Karpas-422 (cell line): ENCODE measurements at regions not wholly inside any gene's neighbourhood (a gene's known extent, or its start where the extent isn't known, plus 50 kb on each side); places are given as distances from the start of the nearest gene placed in this dataset.

Source experiments
- DNase-seq: peaks from one replicate; pipeline ENCODE4 v3.0.0-alpha.2; 2015
- H2AFZ ChIP-seq: fragments of 200-600 bp; sonication (generic); 2 replicates; pipeline ENCODE4 v1.6.1; 2014; ENCODE audit warnings: antibody characterized with exemption, low read length, mixed read lengths
- H3K27ac ChIP-seq: fragments of 200-600 bp; sonication (generic); 2 replicates; pipeline ENCODE4 v1.5.1; 2014; ENCODE audit warnings: mild to moderate bottlenecking, low read length, moderate library complexity
- H3K27me3 ChIP-seq: fragments of 200-600 bp; sonication (generic); 2 replicates; pipeline ENCODE4 v1.6.1; 2014; ENCODE audit warnings: low read length, mixed read lengths
- H3K36me3 ChIP-seq: fragments of 200-600 bp; sonication (generic); 2 replicates; pipeline ENCODE4 v1.6.1; 2014; ENCODE audit warnings: low read length, mixed read lengths; ENCODE audit not compliant: insufficient read depth
- H3K4me1 ChIP-seq: fragments of 200-600 bp; sonication (generic); 2 replicates; pipeline ENCODE4 v1.6.1; 2014; ENCODE audit warnings: mild to moderate bottlenecking, low read length, mixed read lengths
- H3K4me2 ChIP-seq: fragments of 200-600 bp; sonication (generic); 2 replicates; pipeline ENCODE4 v1.6.1; 2014; ENCODE audit warnings: low read length, low read depth, mild to moderate bottlenecking; ENCODE audit not compliant: poor library complexity, severe bottlenecking
- H3K4me3 ChIP-seq: fragments of 200-600 bp; sonication (generic); 2 replicates; pipeline ENCODE4 v1.5.1; 2014; ENCODE audit warnings: mild to moderate bottlenecking, antibody characterized with exemption, low read length, mixed read lengths
- H3K79me2 ChIP-seq: fragments of 200-600 bp; sonication (generic); 2 replicates; pipeline ENCODE4 v1.6.1; 2014; ENCODE audit warnings: mild to moderate bottlenecking, low read length, mixed read lengths
- H3K9ac ChIP-seq: fragments of 200-600 bp; sonication (generic); 2 replicates; pipeline ENCODE4 v1.6.0; 2014; ENCODE audit warnings: low read length
- H3K9me2 ChIP-seq: fragments of 200-600 bp; sonication (generic), shearing (Covaris generic); replicated peaks from 2 replicates; pipeline ENCODE4 v1.6.0; 2014; ENCODE audit warnings: mild to moderate bottlenecking, low read length, moderate library complexity; ENCODE audit not compliant: insufficient read depth
- H3K9me3 ChIP-seq: fragments of 300-700, 200-600 bp; sonication (generic); 2 replicates; pipeline ENCODE4 v1.6.1; 2014; ENCODE audit warnings: low read length, mixed read lengths
- H4K20me1 ChIP-seq: fragments of 200-600 bp; sonication (generic); 2 replicates; pipeline ENCODE4 v1.6.1; 2014; ENCODE audit warnings: mild to moderate bottlenecking, antibody characterized with exemption, low read length, low read depth; ENCODE audit not compliant: insufficient read depth

DNA sequence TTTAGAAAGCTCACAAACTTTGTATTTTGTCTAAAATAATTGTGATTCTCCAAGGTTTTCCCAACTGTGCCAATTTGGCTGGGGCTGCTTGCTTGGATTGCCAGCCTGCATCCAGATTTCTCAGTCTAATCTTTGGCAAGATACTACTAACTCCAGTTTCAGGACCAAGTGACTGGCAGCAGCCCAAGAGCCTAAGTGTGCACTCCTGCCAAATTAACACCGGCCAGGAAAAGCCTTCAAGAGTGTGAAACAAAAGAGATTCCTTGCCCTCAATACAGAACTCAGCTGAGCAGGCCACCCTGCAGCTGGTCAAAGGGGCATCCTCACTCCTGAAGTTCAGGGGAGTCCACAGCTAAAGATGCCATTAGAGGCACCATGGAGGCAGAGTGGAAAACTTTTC, 589.0 kb upstream of the ACVR2A start:
- Histone ChIP-seq H3K9me2 (no peaks in the 10 kb centered on the region), H3K27me3 (no peaks in the 10 kb centered on the region), H3K79me2 (no peaks in the 10 kb centered on the region), H3K36me3 (no peaks in the 10 kb centered on the region), H3K9me3 (no peaks in the 10 kb centered on the region), H3K4me1 (no peaks in the 10 kb centered on the region), H3K4me3 (no peak overlapping the region), H3K4me2 (no peak overlapping the region), H4K20me1 (no peaks in the 10 kb centered on the region), H2AFZ (no peak overlapping the region), H3K27ac (no peak overlapping the region), H3K9ac (no peak overlapping the region)
- DNase-seq, result no peak

DNA sequence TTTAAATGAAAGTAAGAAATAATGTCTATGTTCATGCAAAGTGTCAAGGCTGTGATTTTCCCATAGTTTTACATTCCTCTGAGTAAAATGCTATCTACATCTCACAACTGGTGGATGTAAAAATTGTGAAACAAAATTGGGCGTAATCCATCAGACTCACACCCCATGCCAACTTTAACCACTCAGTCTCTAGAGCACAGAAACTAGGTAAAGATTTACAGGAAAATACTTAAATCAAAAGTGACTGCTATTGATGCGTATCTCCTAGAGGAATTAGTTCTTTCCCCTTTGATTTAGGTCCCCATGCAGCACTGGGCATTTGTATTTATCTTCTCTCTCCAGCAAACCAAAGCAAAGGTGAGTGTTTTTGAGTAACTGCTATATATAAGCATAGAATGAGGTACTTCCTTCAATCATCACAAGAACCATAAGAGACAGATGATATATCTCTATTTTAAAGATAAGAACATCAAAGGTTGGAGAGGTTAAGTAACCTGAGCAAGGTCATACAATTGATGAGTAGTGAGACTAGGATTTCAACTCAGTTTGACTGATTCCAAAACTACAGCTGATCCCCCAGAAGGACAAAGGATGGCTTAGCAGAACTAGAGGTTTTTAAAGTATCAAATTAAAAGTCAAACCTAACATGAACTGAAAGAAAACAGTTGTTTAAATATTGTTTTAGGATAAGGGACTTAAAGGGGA, 594.0 kb upstream of the ACVR2A start:
- no peaks in the 10 kb centered on the region for H3K27me3 ChIP-seq
- no peak for DNase-seq
- H3K9me2 ChIP-seq, result no peaks in the 10 kb centered on the region
- no peak overlapping the region for H3K4me2 ChIP-seq
- H3K27ac ChIP-seq, result no peak overlapping the region
- H2AFZ ChIP-seq, result no peak overlapping the region
- no peaks in the 10 kb centered on the region for H3K36me3 ChIP-seq
- no peaks in the 10 kb centered on the region for H3K79me2 ChIP-seq
- H3K4me1 ChIP-seq, result no peaks in the 10 kb centered on the region
- H4K20me1 ChIP-seq, result no peaks in the 10 kb centered on the region
- no peak overlapping the region for H3K4me3 ChIP-seq
- H3K9me3 ChIP-seq, result no peaks in the 10 kb centered on the region
- no peak overlapping the region for H3K9ac ChIP-seq

DNA sequence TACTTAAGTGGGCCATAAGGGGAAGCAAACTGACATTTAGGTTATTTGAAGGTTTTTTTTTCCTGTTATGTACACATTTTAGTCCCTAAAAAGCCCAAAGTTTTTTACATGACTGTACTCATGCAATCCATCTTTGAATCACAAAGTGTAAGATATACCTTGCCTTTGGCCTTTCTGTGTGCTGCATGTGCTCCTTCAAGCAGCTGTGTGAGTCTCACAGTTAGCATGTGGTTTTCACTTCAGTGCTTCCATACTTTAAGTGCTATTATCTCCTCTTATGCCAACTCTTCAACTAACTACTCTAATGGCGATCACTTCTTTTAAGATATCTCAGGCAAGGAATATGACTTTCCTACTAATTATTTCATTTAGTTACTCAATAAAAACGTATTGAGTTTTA, 597.1 kb upstream of the ACVR2A start:
- Histone ChIP-seq H3K4me1 (no peaks in the 10 kb centered on the region), H2AFZ (no peak overlapping the region)

DNA sequence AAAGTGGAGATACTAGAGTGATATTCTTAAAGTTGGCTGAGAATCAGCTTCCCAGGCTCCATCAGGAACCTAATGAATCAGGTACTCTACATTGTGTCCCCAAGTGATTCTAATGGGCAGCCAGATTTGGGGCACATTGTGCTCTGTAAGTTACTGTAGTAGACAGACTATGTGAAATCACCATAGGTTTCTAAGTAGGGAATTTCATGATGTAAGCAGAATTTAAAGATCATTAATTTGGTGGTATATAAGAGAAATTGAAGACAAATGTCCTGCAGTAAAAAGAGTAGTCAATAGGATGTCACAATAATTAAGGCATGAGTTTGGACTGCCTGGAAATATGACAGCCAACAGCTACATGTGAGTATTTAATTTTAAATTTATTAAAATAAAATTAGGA, 602.4 kb upstream of the ACVR2A start:
- Histone ChIP-seq H4K20me1 (no peaks in the 10 kb centered on the region), H3K36me3 (no peaks in the 10 kb centered on the region), H3K9me2 (no peaks in the 10 kb centered on the region), H3K4me2 (no peak overlapping the region), H2AFZ (no peak overlapping the region), H3K79me2 (no peaks in the 10 kb centered on the region), H3K9ac (no peak overlapping the region), H3K27ac (no peak overlapping the region), H3K9me3 (no peaks in the 10 kb centered on the region), H3K4me1 (no peaks in the 10 kb centered on the region), H3K4me3 (no peak overlapping the region), H3K27me3 (no peaks in the 10 kb centered on the region)
- no peak for DNase-seq

More for the DNA sequence above, 597.1 kb upstream of the ACVR2A start:
- no peaks in the 10 kb centered on the region for H3K79me2 ChIP-seq
- no peak overlapping the region for H3K4me2 ChIP-seq
- H3K9me2 ChIP-seq, result no peaks in the 10 kb centered on the region
- no peak overlapping the region for H3K4me3 ChIP-seq
- no peak overlapping the region for H3K9ac ChIP-seq
- H3K36me3 ChIP-seq, result no peaks in the 10 kb centered on the region
- no peaks in the 10 kb centered on the region for H4K20me1 ChIP-seq
- H3K27ac ChIP-seq, result no peak overlapping the region
- no peaks in the 10 kb centered on the region for H3K27me3 ChIP-seq
- DNase-seq, result no peak
- H3K9me3 ChIP-seq, result no peaks in the 10 kb centered on the region

DNA sequence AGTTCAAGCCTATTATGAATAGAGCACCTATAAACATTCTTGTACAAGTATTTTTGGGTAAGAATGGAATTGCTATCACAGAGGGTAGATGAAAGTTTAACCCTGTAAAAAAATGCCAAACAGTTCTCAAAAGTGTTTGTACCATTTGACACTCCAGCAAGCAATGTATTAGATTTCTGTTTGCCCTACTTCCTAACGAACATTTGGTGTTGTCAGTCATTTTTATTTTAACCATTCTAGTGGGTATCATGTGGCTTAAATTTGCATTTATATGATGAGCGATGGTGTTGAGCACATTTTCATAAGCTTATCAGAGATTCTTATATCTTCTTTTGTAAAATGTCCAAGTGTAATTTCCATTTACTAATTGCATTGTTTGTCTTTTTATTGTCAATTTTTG, 608.2 kb upstream of the ACVR2A start:
- no peaks in the 10 kb centered on the region for H3K27me3 ChIP-seq
- no peak overlapping the region for H3K27ac ChIP-seq
- no peaks in the 10 kb centered on the region for H3K9me2 ChIP-seq
- H3K9me3 ChIP-seq, result no peaks in the 10 kb centered on the region
- no peaks in the 10 kb centered on the region for H4K20me1 ChIP-seq
- no peaks in the 10 kb centered on the region for H3K36me3 ChIP-seq
- H2AFZ ChIP-seq, result no peak overlapping the region
- no peak for DNase-seq
- no peak overlapping the region for H3K4me2 ChIP-seq
- H3K9ac ChIP-seq, result no peak overlapping the region
- H3K4me1 ChIP-seq, result no peaks in the 10 kb centered on the region
- no peak overlapping the region for H3K4me3 ChIP-seq
- no peaks in the 10 kb centered on the region for H3K79me2 ChIP-seq

DNA sequence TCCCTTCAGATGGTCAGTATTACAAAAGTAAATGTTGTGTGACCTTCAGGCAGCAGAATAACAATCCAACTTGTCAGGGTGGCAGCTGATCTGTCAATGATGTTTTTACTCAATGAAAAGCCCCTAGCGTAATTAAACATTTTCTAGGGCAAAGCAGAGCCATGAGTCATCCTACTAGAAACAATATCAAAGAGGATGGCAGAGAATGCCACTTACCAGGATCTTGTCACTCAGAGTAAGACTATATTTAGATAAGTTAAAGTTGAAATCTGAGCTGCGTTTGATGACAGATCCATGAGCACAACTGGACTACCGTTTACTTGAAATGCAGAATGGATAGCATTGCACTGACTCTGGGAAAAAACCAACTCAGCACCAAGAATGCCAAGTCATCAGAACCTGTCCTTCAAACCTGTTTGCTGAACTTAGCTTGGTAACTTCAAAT, 612.6 kb upstream of the ACVR2A start:
- H4K20me1 ChIP-seq, result no peaks in the 10 kb centered on the region
- H2AFZ ChIP-seq, result no peak overlapping the region
- H3K9me2 ChIP-seq, result no peaks in the 10 kb centered on the region
- H3K27me3 ChIP-seq, result no peaks in the 10 kb centered on the region
- H3K79me2 ChIP-seq, result no peaks in the 10 kb centered on the region
- H3K4me3 ChIP-seq, result no peak overlapping the region
- H3K4me1 ChIP-seq, result no peaks in the 10 kb centered on the region
- H3K36me3 ChIP-seq, result no peaks in the 10 kb centered on the region
- no peak overlapping the region for H3K27ac ChIP-seq
- no peaks in the 10 kb centered on the region for H3K9me3 ChIP-seq
- DNase-seq, result no peak
- no peak overlapping the region for H3K9ac ChIP-seq
- H3K4me2 ChIP-seq, result no peak overlapping the region

DNA sequence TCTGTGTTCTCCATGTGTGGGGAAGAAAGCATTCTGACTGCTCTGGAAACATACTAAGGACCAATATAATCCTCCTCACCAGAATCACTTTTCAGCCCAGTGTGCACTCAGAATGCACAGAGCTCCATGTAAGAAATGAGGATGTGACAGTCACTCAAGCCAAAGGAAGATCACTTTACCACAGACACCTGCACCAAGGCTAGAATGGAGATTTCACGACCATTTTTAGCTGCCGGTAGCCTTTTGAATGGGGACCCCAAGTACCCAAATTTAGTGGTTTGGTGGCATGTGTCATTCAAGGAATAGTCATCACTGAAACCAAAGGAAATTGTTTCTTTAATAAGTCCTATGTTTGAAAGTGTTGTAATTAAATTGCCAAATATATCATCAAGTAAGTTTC, 613.2 kb upstream of the ACVR2A start:
- no peak overlapping the region for H3K4me3 ChIP-seq
- H3K9me2 ChIP-seq, result no peaks in the 10 kb centered on the region
- H4K20me1 ChIP-seq, result no peaks in the 10 kb centered on the region
- no peak overlapping the region for H3K27ac ChIP-seq
- H3K79me2 ChIP-seq, result no peaks in the 10 kb centered on the region
- H3K36me3 ChIP-seq, result no peaks in the 10 kb centered on the region
- no peaks in the 10 kb centered on the region for H3K27me3 ChIP-seq
- no peaks in the 10 kb centered on the region for H3K9me3 ChIP-seq
- no peak overlapping the region for H2AFZ ChIP-seq
- H3K9ac ChIP-seq, result no peak overlapping the region
- no peaks in the 10 kb centered on the region for H3K4me1 ChIP-seq
- H3K4me2 ChIP-seq, result no peak overlapping the region
- no peak for DNase-seq

DNA sequence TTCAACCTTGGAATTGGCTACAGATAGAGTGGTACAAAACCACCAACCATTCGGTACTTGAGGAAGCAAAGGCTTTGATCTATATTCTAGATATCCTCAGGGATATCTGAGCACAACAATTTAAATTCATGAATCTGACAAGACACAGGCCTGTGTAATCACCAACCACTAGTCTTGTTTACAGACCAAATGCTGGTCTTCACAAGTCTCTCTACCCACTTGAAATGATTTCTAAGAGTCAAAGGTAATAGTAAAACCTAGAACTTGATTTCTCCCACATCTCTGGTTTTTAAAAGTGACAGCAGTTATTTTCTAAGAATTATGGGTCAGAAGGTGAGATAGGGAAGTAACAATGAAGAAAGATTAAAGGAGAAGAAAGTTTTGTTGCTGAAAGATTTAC, 613.7 kb upstream of the ACVR2A start:
- Histone ChIP-seq H4K20me1 (no peaks in the 10 kb centered on the region), H3K4me2 (no peak overlapping the region), H3K27ac (no peak overlapping the region), H3K27me3 (no peaks in the 10 kb centered on the region), H3K4me1 (no peaks in the 10 kb centered on the region), H3K4me3 (no peak overlapping the region), H3K9me2 (no peaks in the 10 kb centered on the region), H2AFZ (no peak overlapping the region), H3K36me3 (no peaks in the 10 kb centered on the region), H3K9me3 (no peaks in the 10 kb centered on the region), H3K9ac (no peak overlapping the region), H3K79me2 (no peaks in the 10 kb centered on the region)
- no peak for DNase-seq
